ENCODE measurements at regions not wholly inside any gene's neighbourhood (a gene's known extent, or its start where the extent isn't known, plus 50 kb on each side); places are given as distances from the start of the nearest gene placed in this dataset.

DNA sequence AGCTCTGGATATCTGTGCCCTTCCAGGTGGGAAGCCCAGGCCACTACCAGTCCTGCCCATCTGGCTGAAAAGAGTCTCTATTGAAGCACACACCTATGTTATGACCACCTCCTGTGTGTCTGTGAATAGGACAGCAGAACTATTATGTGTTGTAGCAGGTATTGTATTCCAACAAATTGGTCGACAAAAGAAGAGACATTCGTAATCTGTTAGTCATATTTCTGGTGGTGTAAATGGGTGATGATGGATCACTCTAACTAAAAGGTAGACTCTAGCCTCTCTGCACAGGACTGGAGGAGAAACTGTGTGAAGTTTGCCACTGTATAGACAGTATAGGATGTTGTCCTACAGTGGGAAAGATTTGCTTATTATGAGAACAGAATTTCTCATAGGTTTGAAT is 416.1 kb downstream of the TMEM38B start:
- TF ChIP-seq, protein P1, sequence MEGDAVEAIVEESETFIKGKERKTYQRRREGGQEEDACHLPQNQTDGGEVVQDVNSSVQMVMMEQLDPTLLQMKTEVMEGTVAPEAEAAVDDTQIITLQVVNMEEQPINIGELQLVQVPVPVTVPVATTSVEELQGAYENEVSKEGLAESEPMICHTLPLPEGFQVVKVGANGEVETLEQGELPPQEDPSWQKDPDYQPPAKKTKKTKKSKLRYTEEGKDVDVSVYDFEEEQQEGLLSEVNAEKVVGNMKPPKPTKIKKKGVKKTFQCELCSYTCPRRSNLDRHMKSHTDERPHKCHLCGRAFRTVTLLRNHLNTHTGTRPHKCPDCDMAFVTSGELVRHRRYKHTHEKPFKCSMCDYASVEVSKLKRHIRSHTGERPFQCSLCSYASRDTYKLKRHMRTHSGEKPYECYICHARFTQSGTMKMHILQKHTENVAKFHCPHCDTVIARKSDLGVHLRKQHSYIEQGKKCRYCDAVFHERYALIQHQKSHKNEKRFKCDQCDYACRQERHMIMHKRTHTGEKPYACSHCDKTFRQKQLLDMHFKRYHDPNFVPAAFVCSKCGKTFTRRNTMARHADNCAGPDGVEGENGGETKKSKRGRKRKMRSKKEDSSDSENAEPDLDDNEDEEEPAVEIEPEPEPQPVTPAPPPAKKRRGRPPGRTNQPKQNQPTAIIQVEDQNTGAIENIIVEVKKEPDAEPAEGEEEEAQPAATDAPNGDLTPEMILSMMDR (IDR thresholded peaks at IDR 0.05): no peak
- TF ChIP-seq POLR2A (IDR thresholded peaks at IDR 0.05): no peak
